ENCODE measurements at regions not wholly inside any gene's neighbourhood (a gene's known extent, or its start where the extent isn't known, plus 50 kb on each side); places are given as distances from the start of the nearest gene placed in this dataset.

DNA sequence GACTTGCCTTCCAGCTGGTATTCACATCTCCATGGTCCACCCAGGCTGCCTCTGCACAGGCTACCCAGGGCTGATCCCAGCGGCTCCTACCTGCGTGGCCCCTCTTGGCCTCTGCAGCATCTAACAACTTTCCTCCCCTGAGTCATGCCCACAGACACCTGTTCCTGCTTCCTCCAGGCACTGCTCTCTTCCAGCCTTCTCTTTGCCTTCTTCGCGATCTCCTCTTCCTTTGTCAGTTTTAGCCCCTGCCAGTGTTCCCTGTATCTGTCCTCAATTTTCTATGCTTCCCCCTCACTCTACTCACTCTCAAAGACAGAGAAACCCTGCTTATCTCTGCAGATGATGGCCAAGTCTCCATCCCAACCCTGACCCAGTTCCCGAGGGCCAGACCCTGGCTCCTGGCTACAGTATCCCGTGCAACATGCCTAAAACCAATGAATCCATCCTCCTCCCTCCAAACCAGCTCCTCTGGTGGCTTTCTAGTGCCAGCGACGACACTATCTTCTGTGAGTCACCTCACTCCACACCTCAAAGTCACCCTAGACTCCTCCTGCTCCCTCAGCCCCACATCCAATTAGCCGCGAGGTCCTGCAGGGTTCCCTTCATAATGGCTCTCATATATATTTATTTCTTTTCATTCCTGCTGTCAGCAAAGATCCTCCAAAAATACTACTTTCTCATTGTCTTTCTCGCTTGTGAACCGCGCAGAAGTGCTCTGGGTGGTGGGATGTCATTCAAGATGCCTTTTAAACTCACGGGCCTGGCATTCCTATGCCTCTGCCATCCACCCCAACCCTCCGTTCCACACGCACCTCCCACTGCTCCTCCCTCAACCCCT is 259.2 kb downstream of the TOMM20 start:
- no peaks in the 10 kb centered on the region for H3K36me3 ChIP-seq
- TF ChIP-seq POLR2A (IDR thresholded peaks at IDR 0.05) = no peak
- TF ChIP-seq, protein P1, sequence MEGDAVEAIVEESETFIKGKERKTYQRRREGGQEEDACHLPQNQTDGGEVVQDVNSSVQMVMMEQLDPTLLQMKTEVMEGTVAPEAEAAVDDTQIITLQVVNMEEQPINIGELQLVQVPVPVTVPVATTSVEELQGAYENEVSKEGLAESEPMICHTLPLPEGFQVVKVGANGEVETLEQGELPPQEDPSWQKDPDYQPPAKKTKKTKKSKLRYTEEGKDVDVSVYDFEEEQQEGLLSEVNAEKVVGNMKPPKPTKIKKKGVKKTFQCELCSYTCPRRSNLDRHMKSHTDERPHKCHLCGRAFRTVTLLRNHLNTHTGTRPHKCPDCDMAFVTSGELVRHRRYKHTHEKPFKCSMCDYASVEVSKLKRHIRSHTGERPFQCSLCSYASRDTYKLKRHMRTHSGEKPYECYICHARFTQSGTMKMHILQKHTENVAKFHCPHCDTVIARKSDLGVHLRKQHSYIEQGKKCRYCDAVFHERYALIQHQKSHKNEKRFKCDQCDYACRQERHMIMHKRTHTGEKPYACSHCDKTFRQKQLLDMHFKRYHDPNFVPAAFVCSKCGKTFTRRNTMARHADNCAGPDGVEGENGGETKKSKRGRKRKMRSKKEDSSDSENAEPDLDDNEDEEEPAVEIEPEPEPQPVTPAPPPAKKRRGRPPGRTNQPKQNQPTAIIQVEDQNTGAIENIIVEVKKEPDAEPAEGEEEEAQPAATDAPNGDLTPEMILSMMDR (IDR thresholded peaks at IDR 0.05) = no peak
- DNase-seq = no peak
- H3K4me1 ChIP-seq = peaks cover 0 to 12% (median 0%) of the 10 kb centered on the region in 4 donors
- no peak overlapping the region for H3K27ac ChIP-seq
- no peaks in the 10 kb centered on the region for H3K27me3 ChIP-seq
- H3K4me3 ChIP-seq = no peak overlapping the region
- H3K9me3 ChIP-seq = no peaks in the 10 kb centered on the region

DNA sequence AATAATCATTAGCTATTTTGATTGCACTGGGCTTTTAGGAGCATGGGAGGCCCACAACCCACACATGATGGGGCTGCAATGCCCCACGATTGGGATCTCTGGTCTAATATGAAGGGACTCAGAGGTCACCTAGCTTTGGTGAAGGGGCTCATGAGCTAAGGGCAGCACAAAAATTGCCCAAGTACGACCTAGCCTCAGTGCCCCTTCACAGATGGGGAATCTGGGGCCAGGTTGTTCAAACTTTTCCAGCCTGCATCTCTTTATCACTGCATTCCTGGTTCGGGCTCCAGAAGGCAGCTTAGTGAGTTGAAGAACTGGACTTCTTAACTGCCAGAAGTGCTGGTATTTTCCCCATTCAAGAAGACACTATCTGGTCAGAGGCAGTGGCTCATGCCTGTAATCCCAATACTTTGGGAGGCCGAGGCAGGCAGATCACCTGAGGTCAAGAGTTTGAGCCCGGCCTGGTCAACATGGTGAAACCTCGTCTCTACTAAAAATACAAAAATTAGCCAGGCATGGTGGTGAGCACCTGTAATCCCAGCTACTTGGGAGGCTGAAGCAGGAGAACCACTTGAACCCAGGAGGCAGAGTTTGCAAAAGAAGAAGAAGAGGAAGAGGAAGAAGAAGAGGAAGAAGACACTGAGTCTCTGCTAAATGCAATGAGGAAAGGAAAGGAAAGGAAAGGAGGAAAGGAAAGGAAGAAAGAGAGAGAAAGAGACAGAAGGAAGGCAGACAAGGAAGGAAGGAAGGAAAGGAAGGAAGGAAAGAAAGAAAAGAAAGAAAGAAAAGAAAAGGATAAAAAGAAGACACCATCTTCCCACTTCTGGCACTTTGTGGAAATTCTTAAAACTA is 258.5 kb upstream of the IRF2BP2 start:
- H3K27ac ChIP-seq = no peak overlapping the region
- no peak for DNase-seq
- no peaks in the 10 kb centered on the region for H3K9me3 ChIP-seq
- H3K4me3 ChIP-seq = no peak overlapping the region
- no peak for TF ChIP-seq POLR2A (IDR thresholded peaks at IDR 0.05)
- peaks cover 0 to 14% (median 1%) of the 10 kb centered on the region in 4 donors for H3K4me1 ChIP-seq
- H3K36me3 ChIP-seq = no peaks in the 10 kb centered on the region
- H3K27me3 ChIP-seq = no peaks in the 10 kb centered on the region

DNA sequence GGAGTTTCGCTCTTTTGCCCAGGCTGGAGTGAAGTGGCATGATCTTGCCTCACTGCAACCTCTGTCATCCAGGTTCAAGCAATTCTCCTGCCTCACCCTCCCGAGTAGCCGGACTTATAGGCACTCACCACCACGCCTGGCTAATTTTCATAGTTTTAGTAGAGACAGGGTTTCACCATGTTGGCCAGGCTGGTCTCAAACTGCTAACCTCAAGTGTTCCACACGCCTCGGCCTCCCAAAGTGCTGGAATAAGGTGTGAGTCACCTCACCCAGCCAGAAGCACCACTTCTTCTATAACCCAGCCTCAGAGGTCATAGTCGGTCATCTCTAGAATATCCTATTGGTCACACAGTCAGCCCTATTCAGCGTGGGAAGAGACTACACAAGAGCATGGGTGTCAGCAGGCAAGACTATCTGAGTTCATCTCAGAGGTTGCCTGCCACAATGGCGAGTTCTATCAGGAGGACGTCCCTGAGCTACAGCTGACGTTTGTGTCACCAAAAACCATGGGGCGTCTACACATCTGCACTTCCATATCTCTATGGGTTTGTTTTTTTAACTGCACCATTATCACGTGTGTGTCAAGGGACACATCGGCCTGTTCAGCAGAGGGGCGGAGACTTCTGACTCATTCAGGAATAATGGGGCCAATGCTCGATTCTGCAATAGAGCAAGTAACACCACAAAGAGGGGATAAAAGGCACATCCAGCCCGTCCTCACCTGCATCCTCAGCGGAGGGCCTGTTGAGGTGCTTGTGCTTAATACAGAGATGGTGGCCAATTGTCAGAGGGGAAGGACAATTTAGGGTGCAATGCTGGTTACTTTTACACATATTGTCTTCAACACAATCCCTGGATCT is 256.3 kb upstream of the IRF2BP2 start:
- TF ChIP-seq, protein P1 (IDR thresholded peaks at IDR 0.05) = no peak
- TF ChIP-seq POLR2A (IDR thresholded peaks at IDR 0.05) = no peak

DNA sequence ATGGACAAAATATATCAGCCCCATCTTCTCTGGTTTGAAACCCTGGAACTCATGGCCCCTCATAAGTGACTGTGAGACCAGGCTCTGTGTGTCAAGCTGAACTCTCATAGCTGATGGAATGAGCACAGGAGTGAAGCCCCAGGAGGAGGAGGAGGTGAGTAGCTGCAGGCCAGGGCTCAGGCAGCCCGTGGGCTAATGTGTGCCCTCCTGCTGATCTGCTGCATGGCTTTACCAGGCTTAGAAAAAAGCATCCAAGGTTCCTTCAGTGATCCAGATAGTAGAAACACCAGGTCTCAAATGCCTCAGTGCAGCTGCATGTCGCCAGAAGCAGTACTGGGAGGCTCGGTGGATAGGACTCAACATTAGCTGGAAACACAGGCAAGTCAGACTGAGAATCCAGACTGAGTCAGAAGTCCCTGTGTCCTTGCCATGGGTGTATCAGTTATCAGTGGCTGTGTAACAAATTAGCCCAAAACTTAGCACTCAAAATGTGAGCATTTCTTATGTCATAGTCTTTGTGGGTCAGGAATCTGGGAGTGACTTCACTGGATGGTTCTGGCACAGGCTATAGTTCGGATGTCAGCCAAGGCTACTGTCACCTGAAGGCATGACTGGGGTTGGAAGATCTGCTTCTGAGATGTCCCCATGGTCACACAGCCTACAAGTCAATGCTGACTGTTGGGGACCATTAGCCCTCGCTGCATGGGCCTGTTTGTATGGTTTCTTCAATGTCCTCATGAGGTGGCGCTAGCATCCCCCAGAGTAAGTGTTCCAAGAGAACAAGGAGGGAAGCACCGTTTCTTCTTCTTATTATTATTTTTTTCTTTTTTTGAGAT is 255.4 kb upstream of the IRF2BP2 start:
- Histone ChIP-seq H3K4me1 (peaks cover 0 to 28% (median 11%) of the 10 kb centered on the region in 4 donors), H3K4me3 (no peak overlapping the region)

More for the DNA sequence above, 256.3 kb upstream of the IRF2BP2 start:
- H3K4me1 ChIP-seq = peaks cover 0 to 28% (median 11%) of the 10 kb centered on the region in 4 donors
- H3K4me3 ChIP-seq = no peak overlapping the region
- H3K9me3 ChIP-seq = no peaks in the 10 kb centered on the region
- peak in 2 of 3 donors; percentile 71 to 87 for DNase-seq
- no peaks in the 10 kb centered on the region for H3K27me3 ChIP-seq
- H3K27ac ChIP-seq = peak overlapping the region in 3 of 4 donors; percentile 8 to 88 (median 55)
- no peaks in the 10 kb centered on the region for H3K36me3 ChIP-seq

DNA sequence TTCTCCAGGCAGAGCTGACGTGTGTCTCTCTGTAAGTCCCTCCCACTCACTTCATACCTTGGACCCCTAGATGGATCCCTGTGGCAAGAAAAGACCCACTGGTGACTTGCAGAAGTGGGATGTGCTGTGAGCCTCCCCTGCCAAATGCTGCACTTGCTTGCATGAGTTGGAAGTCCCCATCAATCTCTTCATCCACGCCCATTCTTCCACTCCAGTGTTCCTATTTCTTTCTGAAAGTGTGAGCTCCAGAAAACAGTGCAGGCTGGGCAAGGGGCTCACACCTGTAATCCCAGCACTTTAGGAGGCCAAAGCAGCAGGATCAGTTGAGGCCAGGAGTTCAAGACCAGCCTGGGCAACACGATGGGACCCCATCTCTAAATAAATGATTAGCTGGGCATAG is 254.1 kb upstream of the IRF2BP2 start:
- H3K4me3 ChIP-seq = no peak overlapping the region
- no peaks in the 10 kb centered on the region for H3K9me3 ChIP-seq
- H3K27me3 ChIP-seq = no peaks in the 10 kb centered on the region
- H3K36me3 ChIP-seq = no peaks in the 10 kb centered on the region
- no peak for DNase-seq
- H3K27ac ChIP-seq = peak overlapping the region in 1 of 4 donors; percentile 79
- peaks cover 0 to 28% (median 11%) of the 10 kb centered on the region in 4 donors for H3K4me1 ChIP-seq
- TF ChIP-seq, protein P1 (IDR thresholded peaks at IDR 0.05) = no peak
- no peak for TF ChIP-seq POLR2A (IDR thresholded peaks at IDR 0.05)

More for the DNA sequence above, 255.4 kb upstream of the IRF2BP2 start:
- DNase-seq = peak in 1 of 3 donors; percentile 34
- TF ChIP-seq POLR2A (IDR thresholded peaks at IDR 0.05) = no peak
- TF ChIP-seq, protein P1 (IDR thresholded peaks at IDR 0.05) = no peak
- H3K36me3 ChIP-seq = no peaks in the 10 kb centered on the region
- H3K27me3 ChIP-seq = no peaks in the 10 kb centered on the region
- no peaks in the 10 kb centered on the region for H3K9me3 ChIP-seq
- peak overlapping the region in 2 of 4 donors; percentile 55 to 88 for H3K27ac ChIP-seq
